ENCODE measurements at regions not wholly inside any gene's neighbourhood (a gene's known extent, or its start where the extent isn't known, plus 50 kb on each side); places are given as distances from the start of the nearest gene placed in this dataset.

GRCh38 chr3:182308328-182308727, 485.0 kb upstream of the ATP11B start:
- H3K4me3 ChIP-seq = no peak overlapping the region
- DNase-seq (ENCODE audit: low spot score) (no peak), ATAC-seq (ENCODE audit: insufficient number of reproducible peaks, low FRiP score, low read depth) (no peak)
- TF ChIP-seq CTCF (IDR thresholded peaks at IDR 0.05) = no peak
- H3K27ac ChIP-seq = no peak overlapping the region
- H3K9me3 ChIP-seq = no peaks in the 10 kb centered on the region
- H3K36me3 ChIP-seq = no peaks in the 10 kb centered on the region
- H3K4me1 ChIP-seq (ENCODE audit: control insufficient read depth in 1 of 2, low read depth in 2 of 2) = no peaks in the 10 kb centered on the region
- no peaks in the 10 kb centered on the region for H3K27me3 ChIP-seq (replicated peaks; ENCODE audit: insufficient read depth)

- Histone ChIP-seq H3K4me1 (ENCODE audit: control insufficient read depth in 1 of 2, low read depth in 2 of 2) (no peaks in the 10 kb centered on the region), H3K36me3 (no peaks in the 10 kb centered on the region), H3K27ac (no peak overlapping the region), H3K9me3 (no peaks in the 10 kb centered on the region), H3K27me3 (replicated peaks; ENCODE audit: insufficient read depth) (no peaks in the 10 kb centered on the region), H3K4me3 (no peak overlapping the region)
- ATAC-seq (ENCODE audit: insufficient number of reproducible peaks, low FRiP score, low read depth) = no peak
- no peak for DNase-seq (ENCODE audit: low spot score)
- no peak for TF ChIP-seq CTCF (IDR thresholded peaks at IDR 0.05)
These were observed 484.2 kb upstream of the ATP11B start for GRCh38 chr3:182309120-182309519.

GRCh38 chr3:182315313-182315712, 478.0 kb upstream of the ATP11B start:
- Histone ChIP-seq H3K9me3 (peaks cover 5% of the 10 kb centered on the region), H3K4me3 (no peak overlapping the region), H3K36me3 (no peaks in the 10 kb centered on the region), H3K27ac (no peak overlapping the region), H3K4me1 (ENCODE audit: control insufficient read depth in 1 of 2, low read depth in 2 of 2) (no peaks in the 10 kb centered on the region), H3K27me3 (replicated peaks; ENCODE audit: insufficient read depth) (no peaks in the 10 kb centered on the region)
- ATAC-seq (ENCODE audit: insufficient number of reproducible peaks, low FRiP score, low read depth) (no peak), DNase-seq (ENCODE audit: low spot score) (no peak)
- no peak for TF ChIP-seq CTCF (IDR thresholded peaks at IDR 0.05)

- ATAC-seq (ENCODE audit: insufficient number of reproducible peaks, low FRiP score, low read depth) (no peak), DNase-seq (ENCODE audit: low spot score) (no peak)
- Histone ChIP-seq H3K4me3 (no peak overlapping the region), H3K4me1 (ENCODE audit: control insufficient read depth in 1 of 2, low read depth in 2 of 2) (no peaks in the 10 kb centered on the region), H3K36me3 (no peaks in the 10 kb centered on the region), H3K27me3 (replicated peaks; ENCODE audit: insufficient read depth) (no peaks in the 10 kb centered on the region), H3K9me3 (no peaks in the 10 kb centered on the region), H3K27ac (no peak overlapping the region)
- no peak for TF ChIP-seq CTCF (IDR thresholded peaks at IDR 0.05)
These were observed 470.1 kb upstream of the ATP11B start for GRCh38 chr3:182323126-182323700.

- Histone ChIP-seq H3K27me3 (replicated peaks; ENCODE audit: insufficient read depth) (no peaks in the 10 kb centered on the region), H3K9me3 (no peaks in the 10 kb centered on the region), H3K4me3 (no peak overlapping the region), H3K36me3 (no peaks in the 10 kb centered on the region), H3K27ac (no peak overlapping the region), H3K4me1 (ENCODE audit: control insufficient read depth in 1 of 2, low read depth in 2 of 2) (no peaks in the 10 kb centered on the region)
- no peak for DNase-seq (ENCODE audit: low spot score)
- no peak for ATAC-seq (ENCODE audit: insufficient number of reproducible peaks, low FRiP score, low read depth)
- no peak for TF ChIP-seq CTCF (IDR thresholded peaks at IDR 0.05)
These were observed 469.4 kb upstream of the ATP11B start for GRCh38 chr3:182323898-182324297.
